ENCODE measurements at regions not wholly inside any gene's neighbourhood (a gene's known extent, or its start where the extent isn't known, plus 50 kb on each side); places are given as distances from the start of the nearest gene placed in this dataset.
"Not testable (repeated sequence)": the region's sequence is repeated elsewhere in the genome, so short reads cannot be mapped to it uniquely, and the experiment has no call there.

DNA sequence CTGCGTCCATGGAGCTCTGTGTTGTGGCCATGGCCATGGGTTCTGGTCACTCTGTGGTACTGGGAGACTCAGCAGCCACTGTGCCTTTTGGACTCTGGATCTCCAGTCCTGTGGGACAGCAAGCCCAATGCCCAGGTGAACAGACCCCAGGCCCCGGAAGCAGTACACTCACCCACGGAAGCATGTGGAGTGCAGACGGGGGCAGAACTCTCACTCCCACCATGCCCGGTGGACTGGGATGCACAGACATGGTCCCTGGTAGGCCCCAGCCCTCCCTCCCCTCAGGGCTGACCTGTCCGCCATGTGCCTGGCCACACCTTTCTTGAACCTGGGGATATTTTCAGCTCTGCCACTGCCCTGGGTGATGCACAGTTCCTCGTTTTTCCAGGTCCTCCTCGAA lies 163.3 kb downstream of the URI1 start:
- no peak for DNase-seq

DNA sequence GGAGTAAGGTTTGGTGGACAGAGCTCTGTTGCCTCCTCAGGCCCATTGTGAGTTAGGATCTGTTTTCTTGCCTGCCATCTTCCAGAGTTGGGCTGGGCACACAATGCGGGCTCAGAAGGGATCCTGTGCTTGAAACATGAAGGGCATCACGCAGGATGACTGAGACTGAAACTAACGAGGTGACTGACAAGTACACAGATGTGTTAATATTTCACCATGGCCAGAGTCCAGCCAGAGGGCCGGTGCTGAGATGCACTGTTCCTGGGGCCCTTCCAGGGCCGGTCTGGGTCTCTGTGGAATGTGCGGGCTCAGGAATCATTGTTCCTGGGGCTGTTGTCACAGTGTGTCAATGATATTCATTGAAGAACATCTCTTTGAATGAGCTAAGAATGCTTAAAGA lies 163.7 kb downstream of the URI1 start:
- DNase-seq, result no peak

DNA sequence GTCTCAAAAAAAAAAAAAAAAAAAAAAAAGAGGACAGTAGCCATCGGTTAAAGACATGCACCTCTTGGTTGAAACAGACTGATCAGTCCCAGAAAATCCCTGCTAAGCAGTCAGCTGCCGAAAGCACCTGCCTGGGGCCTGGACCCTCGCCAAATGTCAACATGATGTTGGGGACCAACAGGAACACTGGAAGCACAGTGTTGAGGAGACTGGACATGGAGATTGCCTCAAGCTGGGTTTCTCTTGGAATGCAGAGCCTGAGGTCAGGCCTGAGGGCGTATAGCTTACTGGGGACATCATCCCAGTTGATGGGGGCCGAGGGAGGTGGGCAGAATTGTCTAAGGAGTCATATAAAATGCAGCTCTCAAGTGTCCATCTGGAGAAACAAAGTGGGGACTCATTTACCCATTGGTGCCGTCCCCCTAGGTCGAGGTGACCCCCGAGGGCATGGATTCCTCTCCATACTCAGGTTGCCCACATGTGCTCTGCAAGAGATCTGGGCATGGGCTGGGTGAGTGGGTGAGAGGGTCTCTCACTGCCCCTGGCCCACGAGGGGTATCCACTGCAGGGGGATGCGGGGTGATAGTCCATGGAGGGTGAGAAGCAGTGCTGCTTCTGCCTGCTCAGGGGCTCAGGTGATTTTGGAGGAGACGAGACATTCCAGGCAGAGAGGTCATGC lies 164.5 kb downstream of the URI1 start:
- no peak for DNase-seq

DNA sequence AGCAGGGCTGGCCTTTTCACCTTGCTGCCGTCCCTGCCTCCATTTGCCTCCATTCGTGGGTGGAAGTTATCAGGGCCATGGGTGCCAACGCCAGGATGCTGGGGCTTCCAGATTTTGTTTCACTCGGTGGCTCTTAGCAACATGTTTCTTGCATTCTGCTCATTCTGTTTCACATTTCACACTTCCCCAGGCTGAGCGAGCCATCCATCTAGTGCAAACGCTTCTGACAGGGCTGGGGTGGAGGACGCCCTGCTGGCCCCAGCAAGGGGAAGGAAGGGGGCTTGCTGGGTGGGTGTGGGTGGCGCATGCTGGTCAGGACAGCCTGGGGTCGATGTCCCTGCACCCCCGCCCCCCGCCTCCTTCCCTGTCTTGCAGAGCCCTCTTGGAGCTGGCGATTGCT lies 165.2 kb downstream of the URI1 start:
- DNase-seq, result no peak

DNA sequence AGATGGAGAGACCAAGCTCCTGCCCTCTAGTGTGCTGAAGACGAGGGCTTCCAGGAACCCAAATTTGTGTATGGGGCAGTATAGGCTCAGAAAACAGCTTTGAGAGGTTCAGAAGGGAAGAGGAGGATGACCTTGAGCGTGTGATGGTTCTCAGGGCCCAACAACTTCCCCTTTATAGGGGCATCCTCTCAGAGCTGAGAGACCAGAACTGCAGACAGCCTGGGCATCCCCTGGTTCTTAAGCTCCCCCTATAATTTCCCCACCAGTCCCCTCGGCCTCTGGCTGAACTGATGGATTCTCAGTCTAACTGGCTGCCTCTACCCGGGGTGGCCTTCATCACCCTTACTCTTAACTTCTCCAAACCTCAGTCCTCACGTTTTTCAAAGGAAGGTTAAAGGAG lies 167.5 kb downstream of the URI1 start:
- no peak for DNase-seq

DNA sequence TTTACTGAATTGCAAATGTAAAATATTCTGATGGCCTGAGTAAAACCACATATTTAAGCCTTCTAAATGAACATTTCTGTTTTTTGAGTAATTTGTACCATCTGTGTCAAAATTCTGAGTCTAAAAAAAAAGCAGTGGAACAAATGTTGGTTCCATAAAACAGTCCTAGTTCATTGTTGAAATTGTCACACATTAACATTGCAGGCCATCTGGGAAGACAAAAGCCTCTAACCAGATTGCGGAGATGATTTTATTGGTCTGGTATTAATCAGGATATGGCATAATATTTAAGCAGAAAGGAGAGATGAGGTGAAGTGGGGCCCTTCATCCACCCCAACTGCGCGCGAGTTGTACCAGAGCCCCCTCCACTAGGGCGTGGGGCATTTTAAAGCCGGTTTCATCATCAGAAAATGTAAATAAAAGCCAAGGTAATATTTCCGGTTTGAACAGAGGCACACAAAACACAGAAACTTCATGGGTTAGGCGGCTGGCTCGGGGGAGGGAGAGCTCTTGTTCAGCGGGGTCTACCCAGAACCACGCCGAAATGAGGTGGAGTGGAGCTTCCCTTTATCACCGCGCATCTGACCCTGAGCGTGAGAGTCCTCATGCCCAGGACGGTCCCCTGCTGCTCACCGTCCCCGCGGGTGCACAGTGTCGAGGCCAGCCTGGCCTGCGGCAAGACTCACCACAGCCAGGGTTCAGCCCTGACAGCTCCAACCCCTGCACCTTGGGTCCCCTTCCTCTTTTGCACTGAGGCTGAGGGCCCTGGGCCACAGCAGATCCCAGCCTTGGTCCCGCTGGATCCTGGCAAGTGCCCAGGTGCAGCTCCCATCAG lies 169.2 kb downstream of the URI1 start:
- no peak for DNase-seq

DNA sequence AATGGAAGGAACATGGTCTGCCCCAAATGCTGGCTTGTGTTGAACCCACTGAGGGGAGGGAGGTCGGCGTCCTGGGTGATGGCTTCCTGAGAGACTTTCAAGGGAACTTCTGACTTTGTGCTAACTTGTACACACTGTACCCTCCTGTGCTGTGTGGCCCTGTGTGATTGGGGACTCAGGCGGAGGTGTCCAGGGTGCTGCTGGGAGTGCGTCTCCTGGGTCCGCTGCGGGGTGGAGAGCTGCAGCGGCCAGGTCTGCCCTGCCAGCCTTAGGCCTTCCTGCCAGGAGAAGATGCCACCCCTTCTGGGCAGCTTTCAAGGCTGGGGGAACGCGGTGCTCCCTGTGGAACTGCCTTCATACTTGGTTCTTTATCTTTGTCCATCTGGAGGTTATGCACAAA lies 170.1 kb downstream of the URI1 start:
- no peak for DNase-seq

DNA sequence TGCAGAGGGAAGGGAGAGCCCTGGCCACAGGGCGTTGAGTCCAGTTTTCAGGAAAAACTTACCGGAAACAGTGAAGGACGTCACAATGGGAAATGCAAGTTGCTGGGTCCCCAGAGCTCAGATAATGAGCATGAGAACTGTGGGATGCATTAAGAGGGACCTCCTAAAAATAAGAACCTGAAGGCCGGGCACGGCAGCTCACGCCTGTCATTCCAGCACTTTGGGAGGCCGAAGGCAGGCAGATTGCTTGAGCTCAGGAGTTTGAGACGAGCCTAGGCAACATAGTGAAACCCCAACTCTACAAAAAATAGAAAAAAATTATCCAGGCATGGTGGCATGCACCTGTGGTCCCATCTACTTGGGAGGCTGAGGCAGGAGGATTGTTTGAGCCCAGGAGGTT lies 170.6 kb downstream of the URI1 start:
- no peak for DNase-seq

DNA sequence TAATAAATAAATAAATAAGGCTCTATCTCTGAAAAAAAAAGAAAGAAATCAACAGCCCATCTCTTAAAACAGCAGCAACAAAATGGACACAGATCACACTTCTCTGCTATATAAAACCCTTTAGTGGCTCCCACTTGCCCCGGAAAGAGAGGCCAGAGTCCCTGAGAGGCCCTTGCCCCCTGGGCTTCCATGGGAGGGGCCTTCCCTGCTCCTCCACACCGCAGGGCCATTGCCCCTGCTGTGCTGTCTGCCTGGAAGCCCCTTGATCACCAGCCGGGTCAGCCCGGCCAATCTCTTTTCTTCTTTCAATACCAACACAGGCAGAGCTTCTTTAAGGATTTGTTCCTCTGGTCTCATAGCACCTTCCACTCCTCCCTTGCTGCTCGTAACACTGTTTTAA lies 171.1 kb downstream of the URI1 start:
- DNase-seq, result no peak

DNA sequence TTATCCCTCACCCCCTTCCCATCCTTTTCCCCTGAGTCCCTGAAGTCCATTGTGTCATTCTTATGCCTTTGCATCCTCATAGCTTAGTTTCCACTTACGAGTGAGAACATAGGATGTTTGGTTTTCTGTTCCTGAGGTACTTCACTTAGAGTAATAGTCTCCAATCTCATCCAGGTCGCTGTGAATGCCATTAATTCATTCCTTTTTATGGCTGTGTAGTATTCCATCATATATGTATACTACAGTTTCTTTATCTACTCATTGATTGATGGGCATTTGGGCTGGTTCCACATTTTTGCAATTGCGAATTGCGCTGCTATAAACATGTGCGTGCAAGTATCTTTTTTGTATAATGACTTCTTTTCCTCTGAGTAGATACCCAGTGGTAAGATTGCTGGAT lies 172.1 kb downstream of the URI1 start:
- DNase-seq, result not testable (repeated sequence)

DNA sequence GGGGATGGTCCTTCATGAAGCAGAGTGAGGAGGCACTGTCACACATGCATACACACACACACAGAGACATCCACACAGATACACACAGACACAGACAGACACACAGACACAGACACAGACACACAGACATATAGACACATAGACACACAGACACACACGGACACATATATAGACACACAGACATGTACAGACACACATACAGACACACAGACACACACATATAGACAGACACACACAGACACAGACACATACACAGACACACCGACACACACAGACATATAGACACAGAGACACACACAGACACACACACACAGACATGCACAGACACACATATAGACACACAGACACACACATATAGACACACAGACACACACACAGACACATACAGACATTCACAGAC lies 173.9 kb downstream of the URI1 start:
- DNase-seq, result no peak

DNA sequence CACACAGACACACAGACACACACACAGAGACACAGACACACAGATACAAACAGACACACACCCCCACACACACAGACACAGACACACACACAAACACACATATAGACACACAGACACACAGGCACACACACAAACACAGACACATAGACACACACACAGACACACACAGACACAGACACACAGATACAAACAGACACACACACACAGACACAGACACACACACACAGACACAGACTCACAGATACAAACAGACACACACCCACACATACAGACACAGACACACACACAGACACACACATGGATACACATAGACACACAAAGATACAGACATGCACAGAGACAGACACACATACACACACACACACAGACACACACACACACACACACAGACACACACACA lies 174.5 kb downstream of the URI1 start:
- DNase-seq, result no peak

DNA sequence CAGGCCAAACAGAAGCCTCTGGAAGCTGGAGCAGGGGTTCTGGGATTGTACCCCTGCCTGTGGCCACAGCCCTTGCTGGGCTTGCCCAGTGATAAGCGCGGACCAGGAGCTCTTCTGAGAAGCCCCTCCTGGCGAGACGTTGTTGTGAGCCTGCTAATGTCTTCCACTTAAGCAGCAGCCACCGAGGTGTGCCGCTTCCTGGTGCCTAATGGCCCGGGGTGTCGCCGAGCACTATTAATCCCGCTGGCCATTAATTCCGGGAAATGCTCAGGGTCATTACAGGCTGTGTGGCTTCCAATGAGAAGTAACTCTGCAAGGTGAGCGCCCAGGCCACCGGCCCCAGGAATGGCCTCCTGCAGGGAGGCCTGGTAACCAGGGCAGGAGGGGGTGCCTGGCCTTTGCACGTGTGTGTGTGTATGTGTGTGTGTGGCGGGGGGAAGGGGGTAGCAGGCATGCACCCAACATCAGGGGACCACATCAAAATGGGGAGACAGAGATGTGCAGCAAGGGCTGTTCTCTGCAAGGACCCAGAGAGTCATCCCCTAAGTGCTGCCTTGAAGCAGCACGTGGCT lies 175.0 kb downstream of the URI1 start:
- no peak for DNase-seq

DNA sequence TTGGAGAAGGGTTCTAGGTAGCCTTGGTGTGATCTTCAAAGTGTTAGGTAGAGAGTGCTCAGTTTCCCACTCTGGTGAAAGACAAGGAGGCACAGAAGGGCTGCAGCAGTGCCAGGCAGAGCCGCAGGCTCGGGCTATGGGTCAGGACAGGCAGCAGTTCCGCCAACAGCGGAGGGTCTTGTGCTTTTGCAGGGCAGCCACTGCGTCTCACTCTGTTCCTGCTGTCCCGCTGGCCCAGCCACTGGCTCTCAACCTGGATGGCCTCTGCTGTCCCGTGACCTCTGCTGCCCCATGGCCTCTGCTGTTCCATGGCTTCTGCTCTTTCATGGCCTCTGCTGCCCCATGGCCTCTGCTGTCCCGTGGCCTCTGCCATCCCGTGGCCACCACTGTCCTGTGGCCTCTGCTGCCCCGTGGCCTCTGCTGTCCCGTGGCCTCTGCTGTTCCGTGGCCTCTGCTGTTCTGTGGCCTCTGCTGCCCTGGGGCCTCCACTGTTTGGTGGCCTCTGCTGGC lies 175.7 kb downstream of the URI1 start:
- no peak for DNase-seq

DNA sequence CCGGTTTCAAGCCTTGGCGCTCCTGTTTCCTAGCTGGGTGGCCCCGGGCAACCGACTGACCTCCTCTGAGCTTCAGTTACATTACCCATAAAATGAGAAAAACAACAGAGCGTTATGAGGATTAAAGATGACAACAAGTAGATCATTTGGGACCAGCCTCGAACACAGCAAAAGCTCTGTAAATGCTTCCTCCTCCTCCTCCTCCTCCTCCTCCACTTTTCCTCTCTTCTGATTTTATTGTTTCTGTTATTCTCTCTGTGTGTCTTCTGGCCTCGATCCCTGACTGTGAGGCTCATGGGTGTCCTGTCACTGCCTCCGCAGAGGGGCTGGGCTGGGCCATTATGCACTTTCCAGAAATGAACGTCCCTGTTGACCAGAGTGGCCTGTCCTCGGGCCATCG lies 176.2 kb downstream of the URI1 start:
- no peak for DNase-seq

DNA sequence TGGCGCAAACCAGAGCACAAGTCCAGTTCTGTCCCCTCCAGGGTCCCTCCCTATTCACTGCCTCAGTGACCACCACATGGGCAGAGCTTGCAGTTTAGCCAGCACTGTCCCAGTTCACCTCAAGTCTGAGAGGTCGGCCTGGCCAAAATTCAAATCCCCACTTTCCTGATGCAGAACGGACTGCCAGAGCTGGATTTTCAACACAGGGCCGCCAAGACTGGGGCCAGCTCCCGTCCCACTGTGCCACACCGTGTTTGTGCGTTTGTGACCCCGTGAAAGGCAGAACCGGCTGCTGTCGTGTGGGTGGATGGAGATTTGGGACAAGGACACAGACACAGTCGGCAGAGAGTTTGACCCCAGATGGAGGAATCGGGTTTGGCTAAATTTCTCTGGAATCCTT lies 176.7 kb downstream of the URI1 start:
- DNase-seq, result no peak

DNA sequence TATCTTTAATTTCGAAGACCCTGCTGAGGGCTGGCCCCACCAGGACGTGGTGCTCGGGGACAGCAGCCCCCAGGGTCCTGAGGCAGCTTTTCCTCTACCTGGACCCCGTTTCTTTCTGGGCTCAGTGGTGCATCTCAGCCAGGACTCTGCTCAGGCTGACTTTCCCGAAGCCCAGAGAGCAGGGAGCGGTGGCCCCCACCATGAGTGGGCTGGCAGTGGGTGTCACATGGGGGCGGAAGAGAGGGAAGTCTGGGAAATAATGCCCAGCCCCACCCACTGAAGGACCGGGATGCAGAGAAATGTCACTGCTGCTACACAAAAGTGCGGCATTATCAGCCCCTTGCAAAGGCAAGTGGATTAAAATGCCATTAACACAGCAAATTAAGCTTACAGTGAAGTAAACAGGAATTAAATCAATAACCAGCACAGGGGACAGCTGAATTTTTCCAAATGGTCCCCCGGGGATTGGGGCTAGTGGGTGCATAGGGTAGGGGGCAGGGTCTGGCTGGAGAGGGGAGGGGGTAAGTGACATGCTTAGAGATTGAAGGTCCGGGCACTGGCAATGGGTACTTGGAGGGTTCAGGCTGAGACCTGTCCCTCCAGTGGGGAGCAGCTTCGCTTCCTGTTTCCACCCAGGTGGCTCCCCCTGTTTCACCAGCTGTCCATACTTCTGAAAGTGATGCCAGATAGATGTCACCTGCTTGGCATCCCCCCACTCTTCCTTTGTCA lies 177.3 kb downstream of the URI1 start:
- no peak for DNase-seq

DNA sequence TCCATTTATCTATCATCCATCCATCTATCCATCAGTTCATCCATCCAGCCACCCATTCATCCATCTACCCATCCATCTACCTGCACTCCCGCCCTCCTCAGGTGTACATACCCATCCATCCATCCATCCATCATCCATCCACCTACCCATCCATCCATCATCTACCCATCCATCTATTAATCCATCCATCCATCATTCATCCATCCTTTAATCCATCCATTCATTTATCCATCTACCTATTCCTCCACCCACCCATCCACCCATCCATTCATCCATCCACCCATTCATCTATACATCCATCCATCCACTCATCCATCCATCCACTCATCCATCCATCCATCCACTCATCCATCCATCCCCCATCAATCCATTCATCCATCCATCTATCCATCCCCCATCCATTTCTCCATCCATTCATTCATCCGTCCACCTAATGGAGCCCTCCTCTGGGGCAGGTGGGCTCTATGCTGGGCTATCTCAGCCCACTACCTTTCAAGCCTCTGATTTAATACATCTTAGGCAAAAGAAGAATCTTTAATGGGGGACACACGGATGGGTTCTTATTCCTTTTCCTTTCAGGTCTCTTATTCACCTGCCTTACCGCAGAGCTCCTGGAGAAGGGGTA lies 178.9 kb downstream of the URI1 start:
- no peak for DNase-seq

DNA sequence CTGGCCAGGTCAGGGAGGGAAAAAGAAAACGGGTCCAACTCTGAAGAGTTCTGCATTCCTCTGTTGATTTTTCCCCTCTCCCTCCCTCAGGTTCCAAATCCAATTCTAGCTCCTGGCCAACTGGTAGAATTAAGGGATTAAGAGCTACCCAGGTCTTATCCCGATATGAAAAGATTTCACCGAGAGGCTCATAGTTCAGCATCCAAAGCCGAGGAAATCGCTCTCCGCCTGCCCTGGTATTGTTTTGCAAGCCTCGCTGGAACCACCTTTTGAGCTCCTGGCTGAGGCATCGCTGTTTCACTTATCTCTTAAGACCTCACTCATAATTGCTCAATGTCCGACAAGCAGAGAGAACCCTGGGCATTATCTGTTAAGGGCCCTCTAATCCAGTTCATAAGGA lies 180.4 kb downstream of the URI1 start:
- DNase-seq, result no peak

DNA sequence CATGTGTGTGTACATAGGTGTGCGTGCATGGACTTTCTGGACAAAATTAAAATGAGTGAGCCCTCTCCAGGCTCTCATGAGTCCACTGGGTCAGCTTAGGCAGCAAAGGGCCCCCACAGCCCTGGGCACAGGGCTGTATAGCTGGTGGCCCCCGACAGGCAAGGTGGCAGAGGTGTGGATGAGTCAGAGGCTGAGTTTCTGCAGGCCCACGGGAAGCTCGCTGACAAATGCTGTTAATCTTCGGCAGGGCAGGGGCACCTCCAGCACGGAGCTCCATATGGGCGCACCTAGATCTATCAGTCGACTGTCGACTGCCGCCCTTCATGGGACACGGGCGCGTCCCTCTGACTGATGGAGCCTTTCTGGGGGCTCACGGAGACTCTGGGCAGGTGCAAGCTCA lies 181.1 kb downstream of the URI1 start:
- no peak for DNase-seq

DNA sequence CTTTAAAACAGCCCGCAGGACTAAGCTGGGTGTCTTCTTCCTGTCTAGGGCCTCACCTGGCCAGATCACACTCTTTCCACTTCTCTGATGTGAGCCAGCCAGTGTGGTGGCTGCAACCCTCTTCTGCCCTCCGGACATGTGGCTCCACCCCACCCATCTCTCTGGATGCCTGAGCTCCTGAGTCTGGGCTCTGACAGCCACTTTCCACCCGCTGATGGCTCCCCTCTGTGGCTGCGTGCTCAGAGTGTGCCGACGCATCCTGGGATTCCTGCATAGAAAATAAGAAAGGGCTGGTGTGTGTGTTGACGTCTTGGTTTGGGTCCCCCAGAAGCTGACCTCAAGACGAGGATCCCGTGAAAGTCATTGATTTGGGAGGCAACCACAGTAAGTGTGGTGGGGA lies 181.6 kb downstream of the URI1 start:
- no peak for DNase-seq

DNA sequence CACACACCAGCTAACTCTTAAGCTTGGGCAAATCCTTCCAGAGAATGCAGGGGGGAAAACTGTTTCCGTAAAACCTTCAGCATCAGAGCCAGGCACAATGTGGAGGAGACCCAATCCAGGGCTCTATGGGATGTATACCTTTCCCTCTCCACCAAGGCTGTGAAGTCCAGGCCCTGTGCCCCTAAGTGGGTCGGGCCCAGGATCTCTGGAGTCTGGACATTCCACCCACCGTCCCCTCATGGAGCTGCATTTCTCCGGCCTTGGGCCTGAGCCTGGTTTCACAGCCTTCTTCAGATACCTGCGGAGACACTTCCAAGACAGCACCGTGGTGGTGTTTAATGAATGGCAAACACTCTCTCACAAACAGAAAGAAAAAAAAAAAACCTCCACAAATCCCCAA lies 186.2 kb downstream of the URI1 start:
- no peak for DNase-seq
